Neural cell (in vitro differentiated cells): ENCODE measurements at regions not wholly inside any gene's neighbourhood (a gene's known extent, or its start where the extent isn't known, plus 50 kb on each side); places are given as distances from the start of the nearest gene placed in this dataset.

ENCODE experiments used
- RAD21 ChIP-seq: fragments of 450-650 bp; conservative IDR thresholded peaks from 2 replicates; pipeline ENCODE4 v1.6.1; 2014; ENCODE audit warnings: antibody characterized with exemption, mild to moderate bottlenecking, moderate library complexity
- TF ChIP-seq, protein P1 (sequence below): fragments of 450-650 bp; IDR thresholded peaks from 2 replicates; pipeline ENCODE4 v1.5.1; 2014; ENCODE audit warnings: antibody characterized with exemption, mild to moderate bottlenecking, moderate library complexity; ENCODE audit not compliant: poor library complexity, severe bottlenecking
- TF ChIP-seq, protein P2 (sequence below): IDR thresholded peaks from 2 replicates; pipeline ENCODE4 v1.6.1; 2012; ENCODE audit warnings: borderline replicate concordance

DNA sequence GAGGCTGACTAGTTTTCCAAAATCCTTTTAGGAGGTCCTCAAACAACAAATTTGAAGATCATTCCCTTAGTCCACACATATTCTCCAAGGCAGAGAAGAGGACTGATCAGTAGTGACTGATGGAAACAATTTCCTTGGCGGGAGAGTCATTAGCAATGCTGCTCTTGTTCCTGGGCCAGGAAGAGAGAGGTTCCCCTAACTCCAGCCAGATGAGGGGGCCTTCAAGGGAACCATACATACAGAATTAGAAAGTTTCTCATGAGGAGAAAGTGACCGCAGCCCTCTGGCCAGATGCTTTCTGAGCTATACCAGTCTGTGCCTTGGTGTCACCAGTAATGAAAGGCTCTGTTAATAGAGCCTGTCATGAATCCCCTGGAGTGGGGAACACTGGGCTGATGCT, 539.4 kb downstream of the BNC2 start:
- TF ChIP-seq, protein P1, sequence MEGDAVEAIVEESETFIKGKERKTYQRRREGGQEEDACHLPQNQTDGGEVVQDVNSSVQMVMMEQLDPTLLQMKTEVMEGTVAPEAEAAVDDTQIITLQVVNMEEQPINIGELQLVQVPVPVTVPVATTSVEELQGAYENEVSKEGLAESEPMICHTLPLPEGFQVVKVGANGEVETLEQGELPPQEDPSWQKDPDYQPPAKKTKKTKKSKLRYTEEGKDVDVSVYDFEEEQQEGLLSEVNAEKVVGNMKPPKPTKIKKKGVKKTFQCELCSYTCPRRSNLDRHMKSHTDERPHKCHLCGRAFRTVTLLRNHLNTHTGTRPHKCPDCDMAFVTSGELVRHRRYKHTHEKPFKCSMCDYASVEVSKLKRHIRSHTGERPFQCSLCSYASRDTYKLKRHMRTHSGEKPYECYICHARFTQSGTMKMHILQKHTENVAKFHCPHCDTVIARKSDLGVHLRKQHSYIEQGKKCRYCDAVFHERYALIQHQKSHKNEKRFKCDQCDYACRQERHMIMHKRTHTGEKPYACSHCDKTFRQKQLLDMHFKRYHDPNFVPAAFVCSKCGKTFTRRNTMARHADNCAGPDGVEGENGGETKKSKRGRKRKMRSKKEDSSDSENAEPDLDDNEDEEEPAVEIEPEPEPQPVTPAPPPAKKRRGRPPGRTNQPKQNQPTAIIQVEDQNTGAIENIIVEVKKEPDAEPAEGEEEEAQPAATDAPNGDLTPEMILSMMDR = no peak
- TF ChIP-seq RAD21 = no peak
- TF ChIP-seq, protein P2, sequence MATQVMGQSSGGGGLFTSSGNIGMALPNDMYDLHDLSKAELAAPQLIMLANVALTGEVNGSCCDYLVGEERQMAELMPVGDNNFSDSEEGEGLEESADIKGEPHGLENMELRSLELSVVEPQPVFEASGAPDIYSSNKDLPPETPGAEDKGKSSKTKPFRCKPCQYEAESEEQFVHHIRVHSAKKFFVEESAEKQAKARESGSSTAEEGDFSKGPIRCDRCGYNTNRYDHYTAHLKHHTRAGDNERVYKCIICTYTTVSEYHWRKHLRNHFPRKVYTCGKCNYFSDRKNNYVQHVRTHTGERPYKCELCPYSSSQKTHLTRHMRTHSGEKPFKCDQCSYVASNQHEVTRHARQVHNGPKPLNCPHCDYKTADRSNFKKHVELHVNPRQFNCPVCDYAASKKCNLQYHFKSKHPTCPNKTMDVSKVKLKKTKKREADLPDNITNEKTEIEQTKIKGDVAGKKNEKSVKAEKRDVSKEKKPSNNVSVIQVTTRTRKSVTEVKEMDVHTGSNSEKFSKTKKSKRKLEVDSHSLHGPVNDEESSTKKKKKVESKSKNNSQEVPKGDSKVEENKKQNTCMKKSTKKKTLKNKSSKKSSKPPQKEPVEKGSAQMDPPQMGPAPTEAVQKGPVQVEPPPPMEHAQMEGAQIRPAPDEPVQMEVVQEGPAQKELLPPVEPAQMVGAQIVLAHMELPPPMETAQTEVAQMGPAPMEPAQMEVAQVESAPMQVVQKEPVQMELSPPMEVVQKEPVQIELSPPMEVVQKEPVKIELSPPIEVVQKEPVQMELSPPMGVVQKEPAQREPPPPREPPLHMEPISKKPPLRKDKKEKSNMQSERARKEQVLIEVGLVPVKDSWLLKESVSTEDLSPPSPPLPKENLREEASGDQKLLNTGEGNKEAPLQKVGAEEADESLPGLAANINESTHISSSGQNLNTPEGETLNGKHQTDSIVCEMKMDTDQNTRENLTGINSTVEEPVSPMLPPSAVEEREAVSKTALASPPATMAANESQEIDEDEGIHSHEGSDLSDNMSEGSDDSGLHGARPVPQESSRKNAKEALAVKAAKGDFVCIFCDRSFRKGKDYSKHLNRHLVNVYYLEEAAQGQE = no peak
